ENCODE measurements at regions not wholly inside any gene's neighbourhood (a gene's known extent, or its start where the extent isn't known, plus 50 kb on each side); places are given as distances from the start of the nearest gene placed in this dataset.

DNA sequence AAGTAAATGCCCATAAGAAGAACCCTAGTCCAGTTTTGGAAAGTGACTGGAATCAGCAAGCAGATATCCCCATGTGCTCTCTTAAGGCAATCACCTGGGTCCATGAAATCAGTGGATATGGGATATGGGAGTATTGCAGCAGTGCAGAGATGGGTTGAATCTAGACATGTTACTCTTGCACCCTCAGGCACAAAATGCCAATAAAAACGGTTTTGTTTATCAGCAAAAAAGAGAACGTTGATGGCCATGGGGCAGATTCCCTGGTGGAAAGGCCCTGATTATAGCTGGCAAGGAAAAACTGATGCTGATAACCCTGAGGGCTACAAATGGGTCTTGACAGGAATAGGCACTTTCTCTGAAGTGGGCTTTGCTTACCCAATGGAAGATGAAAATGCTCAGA lies 380.2 kb upstream of the SEMA6D start:
- in situ Hi-C loops (cut with HindIII; ENCODE audit: low sequenced_read_pairs) = no loop called here

- in situ Hi-C loops (cut with HindIII; ENCODE audit: low sequenced_read_pairs) = no loop called here
Measured at GRCh38 chr15:47337836-47338235, 379.5 kb upstream of the SEMA6D start.

GRCh38 chr15:47338771-47339170 lies 378.5 kb upstream of the SEMA6D start:
- in situ Hi-C loops (cut with HindIII; ENCODE audit: low sequenced_read_pairs) = no loop called here

DNA sequence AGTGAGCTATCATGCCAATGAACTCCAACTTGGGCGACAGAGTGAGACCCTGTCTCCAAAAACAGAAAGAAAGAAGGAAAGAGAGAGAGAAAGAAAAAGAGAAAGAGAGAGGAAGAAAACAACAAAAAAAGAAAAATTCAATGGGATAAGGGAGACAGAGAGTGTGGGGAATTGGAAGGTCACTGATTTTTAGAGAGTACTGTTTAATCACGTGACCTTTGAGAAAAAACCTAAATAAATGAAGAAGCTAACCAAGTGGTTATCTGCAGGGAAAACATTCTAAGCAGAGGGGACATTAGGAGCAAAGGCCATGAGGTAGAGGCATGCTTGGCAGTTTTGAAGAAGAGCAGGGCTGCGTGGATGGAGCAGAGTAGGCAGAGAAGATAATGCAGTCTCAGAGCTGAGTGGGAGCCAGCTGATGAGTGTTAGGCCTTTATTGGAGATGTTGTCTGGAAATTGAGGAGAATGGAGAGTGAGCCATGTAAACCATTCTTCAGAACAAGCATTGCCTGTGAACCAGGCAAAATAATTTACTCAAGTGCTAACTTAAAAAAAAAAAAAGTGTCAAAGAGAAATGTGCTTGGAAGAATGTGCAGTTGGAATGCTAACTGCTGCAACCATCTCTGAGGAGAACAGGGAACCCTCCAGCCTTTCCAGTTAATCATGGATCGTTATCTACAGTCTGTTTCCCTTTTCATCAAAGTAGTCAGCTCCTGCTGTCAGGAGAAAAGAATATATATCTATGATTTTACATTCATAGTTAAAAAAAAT lies 377.3 kb upstream of the SEMA6D start:
- in situ Hi-C loops (cut with HindIII; ENCODE audit: low sequenced_read_pairs) = no loop called here

GRCh38 chr15:47340571-47340920 lies 376.8 kb upstream of the SEMA6D start:
- in situ Hi-C loops (cut with HindIII; ENCODE audit: low sequenced_read_pairs) = no loop called here

DNA sequence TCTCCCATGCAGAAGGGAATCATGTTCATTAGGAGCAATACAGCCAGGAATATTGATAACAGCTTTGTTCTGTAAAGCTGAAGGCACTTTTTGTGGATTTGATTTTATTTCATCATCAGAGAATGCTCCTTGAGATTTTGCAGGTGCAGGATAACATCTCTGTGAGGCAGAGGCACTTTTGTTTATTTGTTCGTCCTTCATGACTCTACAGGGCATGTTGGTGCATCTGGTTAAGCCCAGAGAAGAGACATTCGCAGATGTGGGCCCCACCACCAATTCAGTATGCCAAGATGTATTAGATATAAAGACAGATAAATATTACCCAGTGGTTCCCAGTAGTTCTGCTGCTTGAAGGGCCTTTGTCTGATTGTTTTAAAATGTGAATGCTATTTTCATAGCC lies 368.1 kb upstream of the SEMA6D start:
- in situ Hi-C loops (cut with HindIII; ENCODE audit: low sequenced_read_pairs) = no loop called here

GRCh38 chr15:47351501-47351900 lies 365.8 kb upstream of the SEMA6D start:
- in situ Hi-C loops (cut with HindIII; ENCODE audit: low sequenced_read_pairs) = no loop called here

GRCh38 chr15:47352217-47352616 lies 365.1 kb upstream of the SEMA6D start:
- in situ Hi-C loops (cut with HindIII; ENCODE audit: low sequenced_read_pairs) = no loop called here

DNA sequence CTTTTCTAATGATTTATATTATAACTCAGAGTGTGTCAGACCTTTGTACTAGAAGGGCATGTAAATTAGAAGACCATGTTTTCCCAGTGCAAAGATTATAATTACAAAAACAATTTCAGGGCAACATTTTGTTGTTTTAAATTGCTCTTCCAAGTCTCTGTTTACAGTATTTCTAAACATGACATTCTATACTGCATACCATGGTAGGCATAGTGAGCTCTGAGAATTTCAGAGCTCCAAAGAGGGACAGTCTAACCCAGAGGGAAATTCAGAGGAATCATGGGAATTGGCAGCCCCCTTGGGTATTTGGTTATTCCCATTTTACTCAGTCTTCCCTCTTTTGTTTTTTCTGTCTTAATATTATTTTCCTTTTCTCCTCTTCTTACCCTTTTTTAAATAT lies 361.5 kb upstream of the SEMA6D start:
- in situ Hi-C loops (cut with HindIII; ENCODE audit: low sequenced_read_pairs) = no loop called here

- in situ Hi-C loops (cut with HindIII; ENCODE audit: low sequenced_read_pairs) = no loop called here
Measured at GRCh38 chr15:47356297-47356696, 361.0 kb upstream of the SEMA6D start.

DNA sequence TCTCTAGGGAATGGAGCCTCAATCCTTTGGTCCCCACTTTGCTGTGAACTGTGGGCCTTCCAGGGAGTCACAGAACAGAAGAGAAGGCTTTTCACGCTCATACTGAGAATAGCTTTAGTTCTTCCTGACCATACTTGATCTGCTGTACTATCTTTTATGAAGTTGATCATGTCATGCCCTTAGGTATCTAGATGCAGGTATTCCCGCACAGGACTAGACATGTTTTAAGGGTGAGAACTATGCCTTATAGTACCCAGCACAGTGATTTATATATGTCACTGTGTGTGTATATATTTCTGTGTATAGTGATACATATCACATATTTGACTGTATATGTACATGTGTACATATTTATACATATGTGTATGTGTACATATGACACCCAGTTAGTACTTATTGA lies 358.4 kb upstream of the SEMA6D start:
- in situ Hi-C loops (cut with HindIII; ENCODE audit: low sequenced_read_pairs) = no loop called here

DNA sequence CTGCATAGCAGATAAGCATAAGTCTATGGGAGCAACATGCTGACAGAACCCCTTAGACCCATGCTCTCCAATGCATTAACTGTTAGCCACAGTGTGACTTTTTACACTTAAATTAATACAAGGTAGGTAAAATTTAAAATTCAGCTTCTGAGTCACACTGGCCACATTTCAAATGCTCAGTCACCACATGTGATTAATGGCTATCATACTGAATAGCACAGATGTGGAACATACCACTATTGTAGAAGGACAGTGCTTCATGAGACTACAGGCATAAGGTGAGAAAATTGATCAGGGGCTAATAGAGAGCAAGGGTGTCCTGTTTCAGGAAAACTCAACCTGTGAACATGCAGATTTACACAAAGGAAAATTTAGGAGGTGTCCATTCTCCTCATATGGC lies 357.0 kb upstream of the SEMA6D start:
- in situ Hi-C loops (cut with HindIII; ENCODE audit: low sequenced_read_pairs) = no loop called here

- in situ Hi-C loops (cut with HindIII; ENCODE audit: low sequenced_read_pairs) = no loop called here
Measured at GRCh38 chr15:47362118-47362905, 355.0 kb upstream of the SEMA6D start.

DNA sequence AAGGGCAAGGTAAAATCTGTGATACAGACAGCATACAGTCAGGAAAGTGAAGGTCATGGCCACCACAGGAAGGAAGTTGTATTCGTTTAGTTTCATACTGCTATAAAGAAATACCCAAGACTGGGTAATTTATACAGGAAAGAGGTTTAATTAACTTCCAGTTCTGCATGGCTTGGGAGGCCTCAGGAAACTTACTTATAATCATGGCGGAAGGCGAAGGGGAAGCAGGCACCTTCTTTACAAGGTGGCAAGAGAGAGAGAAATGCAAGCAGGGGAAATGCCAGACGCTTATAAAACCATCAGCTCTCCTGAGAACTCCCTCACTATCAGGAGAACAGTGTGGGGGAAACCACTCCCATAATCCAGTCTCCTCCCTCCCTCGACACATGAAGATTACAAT lies 353.7 kb upstream of the SEMA6D start:
- in situ Hi-C loops (cut with HindIII; ENCODE audit: low sequenced_read_pairs) = no loop called here

GRCh38 chr15:47364230-47365141 lies 352.8 kb upstream of the SEMA6D start:
- in situ Hi-C loops (cut with HindIII; ENCODE audit: low sequenced_read_pairs) = no loop called here

DNA sequence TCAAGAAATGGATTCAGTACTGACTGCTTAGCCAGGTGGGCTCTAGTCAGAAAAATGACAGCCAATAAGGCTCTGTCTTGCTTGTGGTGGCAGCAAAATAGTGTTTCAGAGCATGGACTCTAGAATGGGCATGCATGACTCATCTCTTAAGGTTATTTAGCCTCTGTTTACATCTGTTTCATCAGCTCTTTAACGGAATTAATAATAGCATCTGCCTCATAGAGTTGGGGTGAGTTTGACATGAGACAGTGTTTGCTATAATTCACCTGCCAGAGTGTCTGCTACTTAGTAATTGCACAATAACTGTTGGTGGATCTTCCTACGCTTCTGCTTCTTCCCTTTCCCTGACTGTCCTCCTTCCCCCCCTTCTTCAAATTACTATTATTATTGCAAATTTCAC lies 350.4 kb upstream of the SEMA6D start:
- in situ Hi-C loops (cut with HindIII; ENCODE audit: low sequenced_read_pairs) = no loop called here

DNA sequence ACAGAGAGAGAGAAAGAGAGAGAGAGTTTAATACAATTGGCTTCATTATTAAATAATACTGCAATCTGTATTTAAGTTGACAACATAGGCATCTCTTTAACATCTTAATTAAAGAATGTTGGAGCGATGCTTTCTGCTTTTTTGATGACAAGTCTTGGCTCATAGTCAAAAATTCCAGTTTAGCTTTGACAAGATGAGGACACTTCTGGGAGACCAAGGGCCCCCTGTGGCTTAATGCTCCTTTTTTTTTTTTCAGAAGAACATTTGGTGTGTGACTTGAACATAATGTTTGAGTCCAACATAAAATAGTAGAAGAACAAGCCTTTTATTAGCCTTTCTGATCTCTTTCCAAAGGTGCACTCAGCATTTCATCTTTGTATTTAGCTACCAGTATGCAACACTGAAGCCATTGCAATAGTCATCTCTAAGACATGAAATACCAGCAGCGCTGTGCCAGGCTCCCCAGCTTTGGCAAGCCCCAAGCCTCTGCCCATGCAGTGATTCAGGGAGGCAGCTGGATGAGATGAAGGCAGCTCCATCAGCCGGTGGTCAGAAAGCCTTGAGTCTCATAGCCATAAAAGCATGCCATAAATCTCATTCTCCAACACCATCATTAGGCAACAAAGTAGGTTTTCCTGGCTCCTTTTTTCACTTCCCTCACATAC lies 349.4 kb upstream of the SEMA6D start:
- in situ Hi-C loops (cut with HindIII; ENCODE audit: low sequenced_read_pairs) = no loop called here

- in situ Hi-C loops (cut with HindIII; ENCODE audit: low sequenced_read_pairs) = no loop called here
Measured at GRCh38 chr15:47371939-47372338, 345.4 kb upstream of the SEMA6D start.

DNA sequence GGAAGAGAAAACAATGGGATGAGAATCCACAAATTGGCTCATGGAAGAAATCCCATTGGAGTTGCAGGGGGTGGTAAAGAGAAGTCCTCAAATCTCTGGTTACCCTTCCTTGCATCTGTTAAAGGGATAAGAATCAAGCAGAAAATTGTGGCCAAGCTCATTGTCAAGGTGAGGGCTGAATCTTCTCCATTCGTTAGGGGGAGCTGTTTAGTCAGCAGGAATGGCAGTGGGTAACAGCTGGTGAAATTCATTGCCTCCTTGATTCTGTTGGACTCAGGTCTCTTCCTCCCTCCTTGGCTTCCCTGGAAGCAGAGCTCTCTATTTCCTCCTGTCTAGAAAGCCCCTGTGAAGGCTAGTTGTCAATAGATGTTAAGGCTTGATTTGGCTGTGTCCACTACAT lies 343.1 kb upstream of the SEMA6D start:
- in situ Hi-C loops (cut with HindIII; ENCODE audit: low sequenced_read_pairs) = no loop called here

GRCh38 chr15:47376190-47376589 lies 341.1 kb upstream of the SEMA6D start:
- in situ Hi-C loops (cut with HindIII; ENCODE audit: low sequenced_read_pairs) = no loop called here

- in situ Hi-C loops (cut with HindIII; ENCODE audit: low sequenced_read_pairs) = no loop called here
Measured at GRCh38 chr15:47377465-47377864, 339.8 kb upstream of the SEMA6D start.
